Parathyroid adenoma (tissue), 2 donors: ENCODE measurements at regions not wholly inside any gene's neighbourhood (a gene's known extent, or its start where the extent isn't known, plus 50 kb on each side); places are given as distances from the start of the nearest gene placed in this dataset.

ENCODE experiments used
- H2AFZ ChIP-seq: fragments of 300-600 bp; sonication (generic); one replicate; pipeline ENCODE4 v1.7.0; 2017; ENCODE audit warnings: antibody characterized with exemption, mild to moderate bottlenecking
- H3K27ac ChIP-seq: fragments of 300-600 bp; sonication (generic); one replicate; pipeline ENCODE4 v1.7.0; 2017
- H3K27me3 ChIP-seq: fragments of 300-600 bp; sonication (generic); one replicate; pipeline ENCODE4 v1.7.0; 2017; ENCODE audit warnings: low read length; ENCODE audit not compliant: control insufficient read depth, insufficient read depth
- H3K36me3 ChIP-seq: fragments of 300-600 bp; sonication (generic); one replicate; pipeline ENCODE4 v1.7.0; 2017; ENCODE audit warnings: low read length; ENCODE audit not compliant: control insufficient read depth, insufficient read depth
- H3K4me1 ChIP-seq: fragments of 300-600 bp; sonication (generic); one replicate; pipeline ENCODE4 v1.7.0; 2017; ENCODE audit warnings: control low read depth
- H3K4me2 ChIP-seq: fragments of 300-600 bp; sonication (generic); one replicate; pipeline ENCODE4 v1.7.0; 2017; ENCODE audit warnings: low read length
- H3K4me3 ChIP-seq: fragments of 300-600 bp; sonication (generic); one replicate; pipeline ENCODE4 v1.7.0; 2017; ENCODE audit warnings: low read depth, low read length
- H3K79me2 ChIP-seq: fragments of 300-600 bp; sonication (generic); one replicate; pipeline ENCODE4 v1.7.0; 2017; ENCODE audit warnings: control low read depth
- H3K9ac ChIP-seq: fragments of 300-600 bp; sonication (generic); one replicate; pipeline ENCODE4 v1.7.0; 2017; ENCODE audit warnings: mild to moderate bottlenecking
- H3K9me3 ChIP-seq: fragments of 300-600 bp; sonication (generic); one replicate; pipeline ENCODE4 v1.7.0; 2017; ENCODE audit warnings: low read length; ENCODE audit not compliant: control insufficient read depth
- CTCF ChIP-seq: fragments of 300-600 bp; sonication (generic); IDR thresholded peaks from one replicate; pipeline ENCODE4 v1.7.0; 2017; ENCODE audit warnings: antibody characterized with exemption, mild to moderate bottlenecking
- donor health status: primary hyperparathyroidism.

GRCh38 chr3:104291437-104291851 lies 1075.3 kb upstream of the ALCAM start:
- Histone ChIP-seq H3K36me3 (no peaks in the 10 kb centered on the region), H3K27me3 (no peaks in the 10 kb centered on the region), H3K4me3 (peak overlapping the region; percentile 32), H3K27ac (no peak overlapping the region), H3K79me2 (no peaks in the 10 kb centered on the region), H2AFZ (peak overlapping the region; percentile 54), H3K4me2 (peak overlapping the region; percentile 44), H3K4me1 (peaks cover 4% of the 10 kb centered on the region), H3K9me3 (no peaks in the 10 kb centered on the region), H3K9ac (no peak overlapping the region)
- no peak for TF ChIP-seq CTCF

GRCh38 chr3:104291878-104292277 lies 1074.8 kb upstream of the ALCAM start:
- Histone ChIP-seq H3K9me3 (no peaks in the 10 kb centered on the region), H3K4me2 (peak overlapping the region; percentile 44), H3K27ac (no peak overlapping the region), H3K27me3 (no peaks in the 10 kb centered on the region), H3K79me2 (no peaks in the 10 kb centered on the region), H2AFZ (peak overlapping the region; percentile 54), H3K9ac (no peak overlapping the region), H3K4me1 (peaks cover 4% of the 10 kb centered on the region), H3K36me3 (no peaks in the 10 kb centered on the region), H3K4me3 (peak overlapping the region; percentile 32)
- no peak for TF ChIP-seq CTCF

GRCh38 chr3:104297617-104298016 lies 1069.1 kb upstream of the ALCAM start:
- Histone ChIP-seq H3K36me3 (no peaks in the 10 kb centered on the region), H2AFZ (no peak overlapping the region), H3K9ac (no peak overlapping the region), H3K4me2 (no peak overlapping the region), H3K27me3 (no peaks in the 10 kb centered on the region), H3K4me1 (no peaks in the 10 kb centered on the region), H3K4me3 (no peak overlapping the region), H3K79me2 (no peaks in the 10 kb centered on the region), H3K27ac (no peak overlapping the region), H3K9me3 (no peaks in the 10 kb centered on the region)
- TF ChIP-seq CTCF: no peak

- TF ChIP-seq CTCF: no peak
- H3K79me2 ChIP-seq: no peaks in the 10 kb centered on the region
- H3K27me3 ChIP-seq: no peaks in the 10 kb centered on the region
- no peak overlapping the region for H3K27ac ChIP-seq
- no peak overlapping the region for H2AFZ ChIP-seq
- H3K4me3 ChIP-seq: no peak overlapping the region
- H3K4me1 ChIP-seq: no peaks in the 10 kb centered on the region
- H3K9ac ChIP-seq: no peak overlapping the region
- no peak overlapping the region for H3K4me2 ChIP-seq
- no peaks in the 10 kb centered on the region for H3K9me3 ChIP-seq
- H3K36me3 ChIP-seq: no peaks in the 10 kb centered on the region
Measured at GRCh38 chr3:104298662-104299061, 1068.0 kb upstream of the ALCAM start.

- no peaks in the 10 kb centered on the region for H3K27me3 ChIP-seq
- H3K79me2 ChIP-seq: no peaks in the 10 kb centered on the region
- H2AFZ ChIP-seq: no peak overlapping the region
- H3K9ac ChIP-seq: no peak overlapping the region
- no peak overlapping the region for H3K4me2 ChIP-seq
- TF ChIP-seq CTCF: no peak
- no peaks in the 10 kb centered on the region for H3K36me3 ChIP-seq
- peaks cover 4% of the 10 kb centered on the region for H3K9me3 ChIP-seq
- no peak overlapping the region for H3K27ac ChIP-seq
- H3K4me1 ChIP-seq: no peaks in the 10 kb centered on the region
- no peak overlapping the region for H3K4me3 ChIP-seq
Measured at GRCh38 chr3:104316118-104316517, 1050.6 kb upstream of the ALCAM start.
